SK-N-SH treated with all-trans-retinoic acid at 6 μM for 48 hours (cell line): ENCODE measurements at regions not wholly inside any gene's neighbourhood (a gene's known extent, or its start where the extent isn't known, plus 50 kb on each side); places are given as distances from the start of the nearest gene placed in this dataset.
A peak's percentile ranks its signal among the peaks of the same experiment; 100 is the strongest.

Experiments used
- ATAC-seq: fragments of 200-7000 bp; cut with Tn5 transposase; 3 replicates; pipeline ENCODE4 v1.9.1; 2020; ENCODE audit warnings: mild to moderate bottlenecking, moderate library complexity
- ARNTL ChIP-seq: fragments of 450-650 bp; formaldehyde crosslinking; IDR thresholded peaks from 2 replicates; pipeline ENCODE4 v1.5.0; 2020; ENCODE audit warnings: low read depth, mild to moderate bottlenecking, moderate library complexity, borderline replicate concordance
- BACH2 ChIP-seq: fragments of 250-450 bp; sonication (Bioruptor Pico); IDR thresholded peaks from 2 replicates; pipeline ENCODE4 v1.9.0; 2021; ENCODE audit warnings: mild to moderate bottlenecking, borderline replicate concordance
- CREB5 ChIP-seq: fragments of 250-450 bp; sonication (Bioruptor Pico); IDR thresholded peaks from 2 replicates; pipeline ENCODE4 v1.5.1; 2020; ENCODE audit warnings: low read depth, mild to moderate bottlenecking, moderate library complexity
- CSDC2 ChIP-seq: fragments of 250-450 bp; sonication (Bioruptor Pico); IDR thresholded peaks from 2 replicates; pipeline ENCODE4 v1.5.0; 2020; ENCODE audit warnings: mild to moderate bottlenecking, moderate library complexity
- ESRRG ChIP-seq: fragments of 250-450 bp; sonication (Bioruptor Pico); IDR thresholded peaks from 2 replicates; pipeline ENCODE4 v1.6.1; 2021; ENCODE audit warnings: mild to moderate bottlenecking
- GLIS3 ChIP-seq: fragments of 250-450 bp; sonication (Bioruptor Pico); IDR thresholded peaks from 2 replicates; pipeline ENCODE4 v1.5.0; 2020; ENCODE audit warnings: mild to moderate bottlenecking, moderate library complexity
- ISL1 ChIP-seq: fragments of 250-450 bp; sonication (Bioruptor Pico); IDR thresholded peaks from 2 replicates; pipeline ENCODE4 v2.1.2; 2022; ENCODE audit warnings: mild to moderate bottlenecking, moderate library complexity
- OSR1 ChIP-seq: fragments of 250-450 bp; sonication (Bioruptor Pico); IDR thresholded peaks from 2 replicates; pipeline ENCODE4 v1.8.0; 2022; ENCODE audit warnings: moderate library complexity, mild to moderate bottlenecking, inconsistent platforms
- PATZ1 ChIP-seq: fragments of 250-450 bp; sonication (Bioruptor Pico); IDR thresholded peaks from 2 replicates; pipeline ENCODE4 v1.8.0; 2020; ENCODE audit warnings: mild to moderate bottlenecking, moderate library complexity, borderline replicate concordance
- POU6F1 ChIP-seq: fragments of 250-450 bp; sonication (Bioruptor Pico); IDR thresholded peaks from 2 replicates; pipeline ENCODE4 v1.8.0; 2021; ENCODE audit warnings: low read depth, mild to moderate bottlenecking, moderate library complexity, borderline replicate concordance
- PPARA ChIP-seq: fragments of 250-450 bp; sonication (Bioruptor Pico); IDR thresholded peaks from 2 replicates; pipeline ENCODE4 v1.5.0; 2020; ENCODE audit warnings: mild to moderate bottlenecking, borderline replicate concordance
- RARB ChIP-seq: fragments of 250-450 bp; sonication (Bioruptor Pico); IDR thresholded peaks from 2 replicates; pipeline ENCODE4 v1.8.0; 2021; ENCODE audit warnings: mild to moderate bottlenecking, moderate library complexity
- SNAI2 ChIP-seq: fragments of 250-450 bp; sonication (Bioruptor Pico); IDR thresholded peaks from 2 replicates; pipeline ENCODE4 v1.5.0; 2020; ENCODE audit warnings: mild to moderate bottlenecking, moderate library complexity
- TCF4 ChIP-seq: fragments of 250-450 bp; sonication (Bioruptor Pico); IDR thresholded peaks from 2 replicates; pipeline ENCODE4 v1.8.0; 2021; ENCODE audit warnings: mild to moderate bottlenecking, moderate library complexity, borderline replicate concordance
- TOX ChIP-seq: fragments of 250-450 bp; sonication (Bioruptor Pico); IDR thresholded peaks from 2 replicates; pipeline ENCODE4 v1.8.0; 2021; ENCODE audit warnings: mild to moderate bottlenecking, moderate library complexity, borderline replicate concordance
- TSHZ2 ChIP-seq: fragments of 250-450 bp; sonication (Bioruptor Pico); IDR thresholded peaks from 2 replicates; pipeline ENCODE4 v1.5.0; 2020; ENCODE audit warnings: mild to moderate bottlenecking, moderate library complexity
- ZC3H10 ChIP-seq: fragments of 250-450 bp; sonication (Bioruptor Pico); IDR thresholded peaks from 2 replicates; pipeline ENCODE4 v1.5.1; 2021; ENCODE audit warnings: mild to moderate bottlenecking, moderate library complexity
- ZFP3 ChIP-seq: fragments of 250-450 bp; sonication (Bioruptor Pico); IDR thresholded peaks from 2 replicates; pipeline ENCODE4 v1.5.0; 2020; ENCODE audit warnings: mild to moderate bottlenecking, moderate library complexity
- ZFP30 ChIP-seq: fragments of 450-650 bp; formaldehyde crosslinking; IDR thresholded peaks from 2 replicates; pipeline ENCODE4 v1.5.0; 2022; ENCODE audit warnings: mild to moderate bottlenecking, moderate library complexity
- ZNF565 ChIP-seq: fragments of 450-650 bp; formaldehyde crosslinking; conservative IDR thresholded peaks from 2 replicates; pipeline ENCODE4 v1.5.0; 2020; ENCODE audit warnings: low read depth, mild to moderate bottlenecking, moderate library complexity
- ZNF70 ChIP-seq: fragments of 450-650 bp; formaldehyde crosslinking; IDR thresholded peaks from 2 replicates; pipeline ENCODE4 v1.5.0; 2020; ENCODE audit warnings: mild to moderate bottlenecking, moderate library complexity
- ZNF8 ChIP-seq: fragments of 450-650 bp; formaldehyde crosslinking; IDR thresholded peaks from 2 replicates; pipeline ENCODE4 v1.5.0; 2020; ENCODE audit warnings: mild to moderate bottlenecking, moderate library complexity

GRCh38 chr16:35506018-35506897, 2046.8 kb downstream of the TP53TG3F start:
- TF ChIP-seq TCF4, result no peak
- TF ChIP-seq ZNF8, result no peak
- TF ChIP-seq RARB (CRISPR knock-in tag), result no peak
- no peak for TF ChIP-seq POU6F1 (CRISPR knock-in tag)
- no peak for TF ChIP-seq BACH2
- TF ChIP-seq CSDC2, result no peak
- no peak for TF ChIP-seq ZNF565 (CRISPR knock-in tag)
- no peak for TF ChIP-seq OSR1 (CRISPR knock-in tag)
- no peak for TF ChIP-seq ZFP3 (CRISPR knock-in tag)
- no peak for TF ChIP-seq ZNF70
- no peak for TF ChIP-seq ZC3H10 (CRISPR knock-in tag)
- ATAC-seq, result peak; percentile 89

- peak; percentile 58; the same call in 2 of the 3 replicates for ATAC-seq
- TF ChIP-seq ZC3H10 (CRISPR knock-in tag) (no peak), ZNF70 (no peak)
- TF ChIP-seq, all 23 proteins: peak for 0
Measured at GRCh38 chr16:35506898-35507194, 2047.4 kb downstream of the TP53TG3F start.

- no peak for TF ChIP-seq TOX (CRISPR knock-in tag)
- TF ChIP-seq ESRRG (CRISPR knock-in tag), result no peak
- TF ChIP-seq ZFP30 (CRISPR knock-in tag), result no peak
- no peak for TF ChIP-seq RARB (CRISPR knock-in tag)
- TF ChIP-seq ZC3H10 (CRISPR knock-in tag), result no peak
- TF ChIP-seq GLIS3 (CRISPR knock-in tag), result no peak
- no peak for TF ChIP-seq TCF4
- TF ChIP-seq BACH2, result no peak
- no peak for TF ChIP-seq OSR1 (CRISPR knock-in tag)
- no peak for TF ChIP-seq PATZ1 (CRISPR knock-in tag)
- TF ChIP-seq ARNTL (CRISPR knock-in tag), result no peak
- no peak for TF ChIP-seq ZNF70
- no peak for TF ChIP-seq TSHZ2
- no peak for TF ChIP-seq SNAI2 (CRISPR knock-in tag)
- TF ChIP-seq ZNF8, result no peak
- no peak for TF ChIP-seq CREB5 (CRISPR knock-in tag)
- no peak for TF ChIP-seq CSDC2
- no peak for ATAC-seq
Measured at GRCh38 chr16:35510701-35511100, 2051.3 kb downstream of the TP53TG3F start.

- ATAC-seq, result no peak
- TF ChIP-seq PPARA (CRISPR knock-in tag) (no peak), ZFP3 (CRISPR knock-in tag) (no peak), ZC3H10 (CRISPR knock-in tag) (no peak), OSR1 (CRISPR knock-in tag) (no peak), ESRRG (CRISPR knock-in tag) (no peak), SNAI2 (CRISPR knock-in tag) (no peak), ZFP30 (CRISPR knock-in tag) (no peak), TCF4 (no peak), POU6F1 (CRISPR knock-in tag) (no peak), PATZ1 (CRISPR knock-in tag) (no peak), GLIS3 (CRISPR knock-in tag) (no peak), BACH2 (no peak), CREB5 (CRISPR knock-in tag) (no peak), ZNF70 (no peak), ISL1 (no peak), TOX (CRISPR knock-in tag) (no peak), RARB (CRISPR knock-in tag) (no peak)
Measured at GRCh38 chr16:35516551-35516950, 2057.1 kb downstream of the TP53TG3F start.
